CD4-positive, alpha-beta T cell treated with Interferon alpha-2 for 1 hour (primary cell): ENCODE measurements at regions not wholly inside any gene's neighbourhood (a gene's known extent, or its start where the extent isn't known, plus 50 kb on each side); places are given as distances from the start of the nearest gene placed in this dataset.

ENCODE experiments used
- DNase-seq, 2 donors: peaks; one replicate each; pipeline ENCODE4 v3.0.0-alpha.2; 2020 to 2022

DNA sequence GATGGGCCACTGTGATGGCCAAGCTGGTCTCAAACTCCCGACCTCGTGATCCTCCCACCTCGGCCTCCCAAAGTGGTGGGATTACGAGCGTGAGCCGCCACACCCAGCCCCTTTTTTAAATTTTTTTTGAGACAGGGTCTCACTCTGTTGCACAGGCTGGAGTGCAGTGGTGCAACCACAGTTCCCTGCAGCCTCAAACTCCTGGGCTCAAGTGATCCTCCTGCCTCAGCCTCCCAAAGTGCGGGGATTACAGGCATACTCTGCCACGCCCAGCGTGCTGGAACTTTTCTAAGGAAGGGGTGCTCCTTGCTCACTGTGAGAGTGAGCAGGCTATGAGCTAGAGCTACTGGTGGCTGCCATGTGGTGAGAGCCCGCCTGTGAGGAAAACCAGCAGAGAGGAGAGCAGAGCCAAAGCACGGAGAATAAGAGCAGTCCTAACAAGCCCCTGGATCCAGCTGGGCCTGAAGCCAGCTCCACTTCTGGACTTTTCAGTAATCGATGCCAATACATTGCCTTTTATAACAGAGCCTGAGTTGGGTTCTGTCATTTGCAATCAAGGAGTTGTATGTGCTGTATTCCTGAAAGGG is 75.5 kb upstream of the UNC5A start:
- DNase-seq: no peak

- no peak for DNase-seq
These were observed 74.7 kb upstream of the UNC5A start for GRCh38 chr5:176735383-176736265.

DNA sequence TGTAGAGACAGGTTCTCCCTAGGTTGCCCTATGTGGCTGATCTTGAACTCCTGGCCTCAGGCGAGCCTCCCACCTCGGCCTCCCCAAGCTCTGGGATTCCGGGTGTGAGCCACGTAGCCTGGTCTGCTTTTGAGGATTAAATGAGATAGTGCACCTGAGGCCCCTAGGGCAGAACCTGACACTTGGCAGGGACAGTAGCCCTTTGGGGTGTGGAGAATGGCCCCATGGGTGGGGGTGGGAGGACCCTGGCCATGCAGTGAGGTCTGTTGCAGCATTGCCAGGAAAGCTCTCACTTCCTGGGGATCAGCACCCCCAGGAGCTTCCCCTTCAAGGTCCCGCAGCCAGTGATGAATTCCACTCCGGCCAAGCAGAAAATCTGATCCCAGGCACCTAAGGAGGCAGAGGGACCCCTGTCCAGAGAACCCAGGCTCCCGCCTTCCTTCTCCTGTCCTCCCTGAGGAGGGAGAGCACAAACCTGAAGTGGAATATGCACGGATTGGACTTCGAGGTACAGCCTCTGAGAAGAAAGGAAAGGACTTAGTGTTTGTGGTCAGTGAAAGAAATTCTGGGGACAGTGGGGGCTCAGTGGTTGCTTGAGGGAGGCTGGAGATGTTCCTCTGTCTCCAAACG is 73.9 kb upstream of the UNC5A start:
- DNase-seq: no peak

GRCh38 chr5:176736931-176737745 is 73.2 kb upstream of the UNC5A start:
- no peak for DNase-seq

GRCh38 chr5:176737746-176738636 is 72.4 kb upstream of the UNC5A start:
- DNase-seq: no peak

- no peak for DNase-seq
These were observed 71.6 kb upstream of the UNC5A start for GRCh38 chr5:176738637-176739250.

- DNase-seq: no peak
These were observed 70.8 kb upstream of the UNC5A start for GRCh38 chr5:176739461-176740051.

DNA sequence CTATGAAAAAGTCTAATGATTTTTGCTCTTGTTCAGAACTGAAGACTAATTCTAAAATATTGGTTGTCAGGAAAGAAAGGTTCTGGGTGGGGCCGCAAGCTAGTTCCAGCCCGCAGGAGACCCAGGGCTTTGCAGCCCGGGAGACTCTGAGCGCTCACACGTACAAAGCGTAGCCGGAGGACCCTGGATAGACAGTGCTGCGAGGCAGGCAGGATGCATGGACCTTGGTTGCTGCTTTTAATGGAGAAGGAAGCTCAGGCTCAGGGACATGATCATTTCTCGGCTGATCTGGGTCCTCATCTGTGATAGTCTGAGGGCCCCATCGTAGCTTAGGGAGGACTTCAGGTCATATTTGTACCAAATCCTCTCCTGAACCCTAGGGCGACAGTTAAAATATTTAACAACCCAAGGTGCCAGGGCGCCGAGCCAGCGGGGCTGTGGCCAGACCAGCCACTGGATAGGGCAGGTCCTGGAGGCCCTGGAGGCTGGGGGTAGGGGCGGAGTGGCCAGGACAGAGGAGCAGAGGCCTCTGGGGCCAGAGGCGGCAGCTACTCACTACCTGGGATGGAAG is 70.1 kb upstream of the UNC5A start:
- no peak for DNase-seq

DNA sequence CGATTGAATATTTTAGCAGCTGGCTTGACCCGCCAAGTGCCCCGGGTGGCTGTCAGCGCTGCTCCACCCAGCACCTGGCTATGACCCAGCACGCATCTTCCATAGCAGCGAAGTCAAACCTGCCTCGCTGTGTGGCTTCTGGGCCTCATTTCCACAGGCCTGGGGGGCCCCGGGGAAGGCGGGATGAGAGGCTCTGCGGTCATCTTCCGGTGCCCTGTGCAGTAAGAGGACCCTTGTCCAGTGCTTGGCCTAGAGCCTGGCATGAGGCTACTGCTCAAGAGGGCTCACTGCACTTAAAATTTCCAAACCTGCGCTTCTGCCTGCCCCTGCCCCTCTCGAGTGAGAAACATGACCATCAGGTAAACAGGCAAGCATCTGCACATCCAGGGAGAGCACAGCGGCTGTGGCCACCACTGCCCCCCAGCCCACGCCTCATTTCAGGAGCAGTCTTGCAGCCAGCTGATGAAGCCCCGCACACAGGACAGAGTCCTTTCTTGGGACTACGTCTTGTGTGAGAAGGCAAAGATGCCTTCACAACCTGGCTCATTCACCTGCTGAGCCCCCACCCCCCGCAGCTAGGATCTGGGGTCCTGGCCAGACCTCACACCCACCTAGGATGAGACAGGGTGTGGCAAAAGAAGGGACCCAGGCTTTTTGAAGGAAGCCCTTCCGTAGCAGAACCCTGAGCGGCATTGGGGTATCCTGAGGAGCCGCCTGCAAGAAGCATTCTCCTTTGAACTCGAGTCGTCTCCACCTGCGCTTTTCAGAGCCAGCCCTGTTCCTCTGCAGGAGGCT is 69.5 kb upstream of the UNC5A start:
- no peak for DNase-seq

GRCh38 chr5:176741561-176742211 is 68.7 kb upstream of the UNC5A start:
- DNase-seq: no peak

DNA sequence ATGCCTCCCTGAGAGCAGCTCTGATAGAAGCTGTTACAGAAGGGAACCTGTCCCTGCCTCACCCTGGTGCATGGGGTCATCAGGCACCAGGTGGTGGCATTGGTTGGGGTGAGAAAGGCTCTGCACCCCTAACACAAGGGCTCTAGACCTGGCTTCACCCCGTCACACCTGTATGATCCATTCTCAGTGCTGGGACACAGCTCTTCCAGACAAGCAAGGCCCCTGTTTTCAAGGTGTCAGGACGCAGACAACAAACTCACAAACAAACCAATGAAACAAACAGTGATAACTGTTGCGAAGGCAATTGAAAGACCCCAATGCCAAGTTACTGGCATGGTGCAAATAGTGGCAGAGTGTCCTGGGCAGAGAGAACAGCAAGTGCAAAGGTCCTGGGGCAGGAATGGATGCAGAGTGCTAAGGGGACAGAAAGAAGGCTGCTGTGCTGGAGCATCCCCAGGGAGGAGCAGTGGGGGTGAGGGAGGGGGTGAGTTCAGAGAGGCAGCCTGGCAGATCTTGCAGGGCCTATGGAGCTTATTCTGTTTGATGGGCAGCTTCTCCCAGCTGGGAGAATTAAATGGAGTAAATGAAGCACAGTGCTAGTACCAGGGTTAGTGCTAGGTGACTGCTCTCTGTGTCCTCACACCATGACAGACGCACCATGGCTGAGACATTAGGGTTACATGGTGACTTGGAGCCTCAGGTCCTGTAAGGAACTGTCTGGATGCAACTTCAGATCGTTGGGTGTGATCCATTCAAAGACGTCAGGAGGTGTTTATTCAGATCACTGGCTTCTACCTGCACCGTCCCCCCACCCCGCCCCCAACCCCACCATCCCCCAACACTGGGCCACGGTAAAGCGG is 67.9 kb upstream of the UNC5A start:
- DNase-seq: no peak

GRCh38 chr5:176743136-176743861 is 67.1 kb upstream of the UNC5A start:
- DNase-seq: no peak

DNA sequence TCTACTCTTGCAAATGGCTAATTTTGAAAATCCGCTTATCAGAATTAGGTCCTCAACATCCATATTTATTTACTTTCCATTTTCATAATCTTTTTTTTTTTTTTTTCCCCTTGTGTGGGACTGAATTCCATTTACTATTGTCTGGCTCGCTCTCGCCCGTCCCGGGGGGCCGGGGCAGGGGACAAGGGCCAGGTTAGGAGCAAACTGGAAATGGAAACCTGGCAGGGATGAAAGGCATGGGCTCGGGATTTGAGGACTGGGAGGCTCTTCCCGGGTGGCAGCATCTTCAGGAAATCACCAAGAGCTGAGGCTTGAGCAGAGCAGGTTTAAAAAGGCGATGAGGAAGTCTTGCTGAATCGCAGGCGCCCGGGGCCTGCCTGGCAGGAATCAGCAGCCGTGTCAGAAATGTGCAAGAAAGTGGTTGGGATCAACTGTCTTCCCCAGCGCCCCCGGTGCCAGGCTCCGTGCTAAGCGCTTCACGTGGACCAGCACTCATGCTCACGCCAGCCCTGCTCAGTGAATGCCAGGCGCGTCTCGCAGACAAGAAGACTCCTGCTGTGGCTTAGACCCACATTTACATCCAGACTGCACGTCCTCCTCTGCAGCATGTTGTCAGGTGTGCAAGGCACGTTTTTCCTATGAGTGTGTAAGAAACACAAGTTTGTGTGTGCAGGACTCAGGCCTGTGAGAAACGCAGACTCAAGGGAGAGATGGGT is 66.3 kb upstream of the UNC5A start:
- DNase-seq: no peak

DNA sequence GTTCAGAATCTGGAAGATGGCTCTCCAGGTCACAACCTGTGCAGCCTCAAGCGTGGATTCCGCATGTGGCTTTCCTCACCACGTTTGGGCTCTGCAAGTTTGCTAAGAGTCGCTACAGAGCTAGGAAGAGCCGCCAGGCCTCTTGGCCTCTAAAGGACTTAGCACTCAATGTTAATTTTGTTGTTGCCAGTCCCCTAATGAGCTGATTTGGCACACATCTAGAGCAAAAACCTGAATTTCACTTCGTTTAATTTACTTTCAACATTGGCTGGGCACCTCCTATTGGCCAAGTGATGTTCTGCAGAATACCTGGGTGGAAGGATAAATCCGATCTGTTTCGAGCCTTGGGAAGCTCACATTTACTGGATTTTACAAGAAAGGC is 65.8 kb upstream of the UNC5A start:
- no peak for DNase-seq

DNA sequence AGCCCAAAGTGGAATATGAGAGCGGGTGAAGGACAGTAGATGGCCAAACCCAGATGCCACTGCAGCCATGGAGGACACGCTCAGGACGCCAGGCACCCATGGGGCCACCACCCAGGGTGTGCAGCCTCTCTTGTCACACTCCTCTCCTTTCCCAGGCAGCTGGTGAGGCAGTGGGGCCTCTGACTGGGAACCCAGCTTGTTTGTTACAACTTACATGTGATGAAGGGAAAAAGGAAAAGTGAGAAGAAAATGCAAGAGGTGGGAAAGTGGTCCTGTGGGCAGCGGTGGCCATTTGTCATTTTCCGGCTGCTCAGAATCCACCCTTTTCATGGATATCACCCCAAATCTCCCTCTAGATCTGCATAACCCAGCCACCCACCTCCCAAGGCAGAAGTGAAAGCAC is 62.7 kb upstream of the UNC5A start:
- DNase-seq: no peak

DNA sequence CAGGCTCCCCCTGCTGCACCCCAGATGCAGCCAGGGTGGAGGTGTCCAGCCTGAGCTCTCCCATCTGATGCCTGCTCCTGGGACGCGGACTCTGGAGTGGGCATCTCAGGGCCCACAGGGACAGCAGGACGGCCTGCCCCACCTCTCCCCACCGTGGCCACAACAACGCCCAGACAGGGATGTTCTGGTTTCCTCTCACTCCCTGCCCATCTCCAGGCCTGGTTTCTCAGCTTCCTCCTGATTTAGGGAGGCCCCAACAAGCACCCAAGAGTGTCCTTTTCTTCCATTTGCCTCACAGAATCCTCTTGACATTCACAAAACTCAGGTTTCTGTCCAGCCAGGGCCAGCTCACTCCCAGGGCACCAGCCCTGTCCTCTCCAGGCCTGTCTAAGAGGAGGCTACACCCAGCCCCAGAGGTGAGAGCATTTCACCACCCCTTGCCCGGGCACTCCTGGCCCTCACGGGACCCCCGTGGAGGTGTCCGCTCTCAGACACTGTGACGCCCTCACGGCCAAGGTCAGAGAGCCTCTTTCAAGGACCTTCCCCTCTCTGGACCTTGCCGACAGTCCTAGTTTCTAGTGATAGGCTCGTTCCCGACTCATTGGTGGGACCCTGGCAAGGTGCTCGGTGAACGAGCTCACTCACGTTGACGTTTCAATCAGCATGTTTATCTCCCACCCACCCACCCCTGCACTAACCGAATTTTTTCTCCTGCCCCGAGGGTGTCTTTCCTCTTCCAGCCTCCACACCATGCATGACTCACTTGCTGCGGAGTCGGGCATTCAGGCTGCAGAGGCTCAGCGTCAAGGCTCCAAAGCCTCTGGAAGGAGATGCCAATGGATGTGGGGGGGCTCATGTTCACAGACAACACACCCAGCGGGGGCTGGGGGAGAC is 62.0 kb upstream of the UNC5A start:
- no peak for DNase-seq
